RWPE2 (cell line): ENCODE measurements at regions not wholly inside any gene's neighbourhood (a gene's known extent, or its start where the extent isn't known, plus 50 kb on each side); places are given as distances from the start of the nearest gene placed in this dataset.

Experiments
- ATAC-seq: fragments of 200-7000 bp; cut with Tn5 transposase; 3 replicates; pipeline ENCODE4 v1.9.1; 2021; ENCODE audit warnings: low read depth
- DNase-seq: peaks from one replicate; pipeline ENCODE4 v3.0.0-alpha.2; 2020; ENCODE audit warnings: low spot score
- H3K27ac ChIP-seq: fragments of 450-650 bp; 2 replicates; pipeline ENCODE4 v1.5.1; 2017; ENCODE audit warnings: mild to moderate bottlenecking; ENCODE audit not compliant: poor library complexity, severe bottlenecking
- H3K27me3 ChIP-seq: fragments of 250-450 bp; sonication (Bioruptor Pico); 2 replicates; pipeline ENCODE4 v1.5.1; 2021; ENCODE audit warnings: mild to moderate bottlenecking, moderate library complexity; ENCODE audit not compliant: insufficient read depth, poor library complexity, severe bottlenecking
- H3K36me3 ChIP-seq: fragments of 250-450 bp; sonication (Bioruptor Pico); 2 replicates; pipeline ENCODE4 v1.5.1; 2020; ENCODE audit warnings: low read depth, mild to moderate bottlenecking, moderate library complexity
- H3K4me1 ChIP-seq: fragments of 250-450 bp; sonication (Bioruptor Pico); 2 replicates; pipeline ENCODE4 v1.5.1; 2021; ENCODE audit warnings: mild to moderate bottlenecking, moderate library complexity; ENCODE audit not compliant: insufficient read depth, poor library complexity, severe bottlenecking
- H3K4me3 ChIP-seq: fragments of 250-450 bp; sonication (Bioruptor Pico); 2 replicates; pipeline ENCODE4 v1.5.1; 2021; ENCODE audit warnings: mild to moderate bottlenecking, moderate library complexity; ENCODE audit not compliant: severe bottlenecking
- H3K9me3 ChIP-seq: fragments of 250-450 bp; sonication (Bioruptor Pico); 2 replicates; pipeline ENCODE4 v1.5.1; 2021; ENCODE audit warnings: mild to moderate bottlenecking, moderate library complexity; ENCODE audit not compliant: severe bottlenecking
- CTCF ChIP-seq: fragments of 450-650 bp; IDR thresholded peaks from one replicate; pipeline ENCODE4 v1.5.1; 2017; ENCODE audit warnings: mild to moderate bottlenecking, moderate library complexity; ENCODE audit not compliant: poor library complexity, severe bottlenecking

GRCh38 chr7:26434974-26435373 is 143.3 kb downstream of the SNX10 start:
- no peak for DNase-seq
- no peak overlapping the region for H3K27ac ChIP-seq
- no peaks in the 10 kb centered on the region for H3K27me3 ChIP-seq
- no peak for TF ChIP-seq CTCF
- H3K4me1 ChIP-seq, result no peaks in the 10 kb centered on the region
- no peak for ATAC-seq
- H3K9me3 ChIP-seq, result no peaks in the 10 kb centered on the region
- H3K36me3 ChIP-seq, result no peaks in the 10 kb centered on the region
- no peak overlapping the region for H3K4me3 ChIP-seq

- Histone ChIP-seq H3K4me3 (no peak overlapping the region), H3K9me3 (no peaks in the 10 kb centered on the region), H3K36me3 (no peaks in the 10 kb centered on the region), H3K27ac (no peak overlapping the region), H3K4me1 (no peaks in the 10 kb centered on the region), H3K27me3 (no peaks in the 10 kb centered on the region)
- ATAC-seq (no peak), DNase-seq (no peak)
- no peak for TF ChIP-seq CTCF
Measured at GRCh38 chr7:26437003-26437532, 145.4 kb downstream of the SNX10 start.

- H3K36me3 ChIP-seq, result no peaks in the 10 kb centered on the region
- ATAC-seq (no peak), DNase-seq (no peak)
- H3K27me3 ChIP-seq, result no peaks in the 10 kb centered on the region
- no peak overlapping the region for H3K4me3 ChIP-seq
- no peaks in the 10 kb centered on the region for H3K9me3 ChIP-seq
- H3K4me1 ChIP-seq, result no peaks in the 10 kb centered on the region
- no peak for TF ChIP-seq CTCF
- H3K27ac ChIP-seq, result no peak overlapping the region
Measured at GRCh38 chr7:26438078-26438477, 146.4 kb downstream of the SNX10 start.

GRCh38 chr7:26439521-26440232 is 148.0 kb downstream of the SNX10 start:
- no peaks in the 10 kb centered on the region for H3K4me1 ChIP-seq
- H3K27me3 ChIP-seq, result no peaks in the 10 kb centered on the region
- H3K4me3 ChIP-seq, result no peak overlapping the region
- no peaks in the 10 kb centered on the region for H3K9me3 ChIP-seq
- no peak for TF ChIP-seq CTCF
- H3K27ac ChIP-seq, result no peak overlapping the region
- no peak for ATAC-seq
- DNase-seq, result no peak
- no peaks in the 10 kb centered on the region for H3K36me3 ChIP-seq

GRCh38 chr7:26440233-26441001 is 148.8 kb downstream of the SNX10 start:
- H3K4me1 ChIP-seq, result no peaks in the 10 kb centered on the region
- no peaks in the 10 kb centered on the region for H3K9me3 ChIP-seq
- no peak for ATAC-seq
- DNase-seq, result no peak
- H3K27ac ChIP-seq, result no peak overlapping the region
- H3K36me3 ChIP-seq, result no peaks in the 10 kb centered on the region
- no peak overlapping the region for H3K4me3 ChIP-seq
- TF ChIP-seq CTCF, result no peak
- no peaks in the 10 kb centered on the region for H3K27me3 ChIP-seq
